Lower leg skin (tissue), 3 donors: ENCODE measurements at regions not wholly inside any gene's neighbourhood (a gene's known extent, or its start where the extent isn't known, plus 50 kb on each side); places are given as distances from the start of the nearest gene placed in this dataset.

Source experiments
- POLR2A ChIP-seq, 2 donors: fragments of 450-650 bp; IDR thresholded peaks; one replicate each; pipeline ENCODE4 v1.6.1; 2016 to 2017; ENCODE audit warnings: antibody characterized with exemption in 2 of 2, mild to moderate bottlenecking in 1 of 2, moderate library complexity in 1 of 2
- TF ChIP-seq, protein P1 (sequence below), 3 donors: fragments of 450-650 bp; IDR thresholded peaks; one replicate each; pipeline ENCODE4 v1.5.1; 2016; ENCODE audit warnings: antibody characterized with exemption in 3 of 3, mild to moderate bottlenecking in 3 of 3, moderate library complexity in 2 of 3

DNA sequence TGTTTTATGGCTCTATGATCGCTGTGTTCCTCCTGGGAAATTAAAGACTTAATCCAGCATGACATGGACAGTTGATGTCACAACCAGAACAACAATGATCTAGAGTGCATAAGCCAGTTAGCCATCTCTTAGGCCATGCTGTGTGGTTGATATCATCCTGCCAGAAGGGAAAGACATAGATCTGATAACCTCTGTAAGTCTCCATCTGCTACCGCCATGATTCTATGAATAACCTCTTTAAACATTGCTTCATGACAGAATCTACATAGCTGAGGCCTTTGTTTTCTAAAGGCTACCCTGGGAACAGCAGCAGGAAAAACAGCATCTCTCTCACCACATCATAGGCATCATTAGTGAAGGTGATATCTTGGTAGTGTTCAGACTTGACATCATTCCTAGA is 117.6 kb upstream of the PHACTR1 start:
- TF ChIP-seq POLR2A (IDR thresholded peaks at IDR 0.05): no peak
- TF ChIP-seq, protein P1, sequence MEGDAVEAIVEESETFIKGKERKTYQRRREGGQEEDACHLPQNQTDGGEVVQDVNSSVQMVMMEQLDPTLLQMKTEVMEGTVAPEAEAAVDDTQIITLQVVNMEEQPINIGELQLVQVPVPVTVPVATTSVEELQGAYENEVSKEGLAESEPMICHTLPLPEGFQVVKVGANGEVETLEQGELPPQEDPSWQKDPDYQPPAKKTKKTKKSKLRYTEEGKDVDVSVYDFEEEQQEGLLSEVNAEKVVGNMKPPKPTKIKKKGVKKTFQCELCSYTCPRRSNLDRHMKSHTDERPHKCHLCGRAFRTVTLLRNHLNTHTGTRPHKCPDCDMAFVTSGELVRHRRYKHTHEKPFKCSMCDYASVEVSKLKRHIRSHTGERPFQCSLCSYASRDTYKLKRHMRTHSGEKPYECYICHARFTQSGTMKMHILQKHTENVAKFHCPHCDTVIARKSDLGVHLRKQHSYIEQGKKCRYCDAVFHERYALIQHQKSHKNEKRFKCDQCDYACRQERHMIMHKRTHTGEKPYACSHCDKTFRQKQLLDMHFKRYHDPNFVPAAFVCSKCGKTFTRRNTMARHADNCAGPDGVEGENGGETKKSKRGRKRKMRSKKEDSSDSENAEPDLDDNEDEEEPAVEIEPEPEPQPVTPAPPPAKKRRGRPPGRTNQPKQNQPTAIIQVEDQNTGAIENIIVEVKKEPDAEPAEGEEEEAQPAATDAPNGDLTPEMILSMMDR (IDR thresholded peaks at IDR 0.05): no peak
